Peyer's patch (tissue), 4 donors: ENCODE measurements at regions not wholly inside any gene's neighbourhood (a gene's known extent, or its start where the extent isn't known, plus 50 kb on each side); places are given as distances from the start of the nearest gene placed in this dataset.

Experiments
- DNase-seq, 3 donors: peaks; one replicate each; pipeline ENCODE4 v3.0.0-alpha.2; 2017 to 2019
- H3K27ac ChIP-seq, 4 donors: fragments of 200-600 bp; sonication (generic); one replicate each; pipeline ENCODE4 v1.5.1; 2016 to 2019
- H3K27me3 ChIP-seq, 2 donors: fragments of 200-600 bp; sonication (generic); one replicate each; pipeline ENCODE4 v1.5.1; 2019
- H3K36me3 ChIP-seq, 3 donors: fragments of 200-600 bp; sonication (generic); one replicate each; pipeline ENCODE4 v1.5.1; 2016 to 2019
- H3K4me1 ChIP-seq, 4 donors: fragments of 200-600 bp; sonication (generic); one replicate each; pipeline ENCODE4 v1.5.1; 2016 to 2019
- H3K4me3 ChIP-seq, 4 donors: fragments of 200-600 bp; sonication (generic); 1 replicate in 3 of 4; 2 replicates in 1 of 4; pipeline ENCODE4 v1.5.1; 2016 to 2019; ENCODE audit warnings: mild to moderate bottlenecking in 1 of 4
- H3K9me3 ChIP-seq, 4 donors: fragments of 200-600 bp; sonication (generic); one replicate each; pipeline ENCODE4 v1.5.1; 2016 to 2019; ENCODE audit warnings: mild to moderate bottlenecking in 1 of 4
- CTCF ChIP-seq, 6 experiments: fragments of 450-650 bp in 4 of 6; fragments of 200-600 bp in 2 of 6; sonication (generic) in 1 of 6; IDR thresholded peaks; one replicate each; pipeline ENCODE4 v1.5.1; 2017 to 2019; ENCODE audit warnings: antibody characterized with exemption in 6 of 6, mild to moderate bottlenecking in 3 of 6, moderate library complexity in 1 of 6
- POLR2A ChIP-seq, 2 donors: fragments of 450-650 bp; IDR thresholded peaks; one replicate each; pipeline ENCODE4 v1.5.1; 2017; ENCODE audit warnings: antibody characterized with exemption in 2 of 2, mild to moderate bottlenecking in 2 of 2, moderate library complexity in 2 of 2

- Histone ChIP-seq H3K27me3 (no peaks in the 10 kb centered on the region), H3K4me3 (no peak overlapping the region), H3K9me3 (no peaks in the 10 kb centered on the region), H3K4me1 (no peaks in the 10 kb centered on the region), H3K36me3 (no peaks in the 10 kb centered on the region), H3K27ac (no peak overlapping the region)
- TF ChIP-seq POLR2A (IDR thresholded peaks at IDR 0.05) (no peak), CTCF (IDR thresholded peaks at IDR 0.05) (no peak)
- no peak for DNase-seq
Observed at GRCh38 chr13:70284371-70284770, 176.1 kb upstream of the KLHL1 start.

GRCh38 chr13:70275841-70276240 lies 167.6 kb upstream of the KLHL1 start:
- Histone ChIP-seq H3K27ac (no peak overlapping the region), H3K4me3 (no peak overlapping the region), H3K4me1 (no peaks in the 10 kb centered on the region), H3K27me3 (no peaks in the 10 kb centered on the region), H3K9me3 (no peaks in the 10 kb centered on the region), H3K36me3 (no peaks in the 10 kb centered on the region)
- no peak for DNase-seq
- no peak for TF ChIP-seq CTCF (IDR thresholded peaks at IDR 0.05)
- TF ChIP-seq POLR2A (IDR thresholded peaks at IDR 0.05), result no peak

- no peak for DNase-seq
- Histone ChIP-seq H3K36me3 (no peaks in the 10 kb centered on the region), H3K9me3 (no peaks in the 10 kb centered on the region), H3K27ac (no peak overlapping the region), H3K4me1 (no peaks in the 10 kb centered on the region), H3K4me3 (no peak overlapping the region), H3K27me3 (no peaks in the 10 kb centered on the region)
- no peak for TF ChIP-seq POLR2A (IDR thresholded peaks at IDR 0.05)
- TF ChIP-seq CTCF (IDR thresholded peaks at IDR 0.05), result no peak
Observed at GRCh38 chr13:70255406-70255991, 147.2 kb upstream of the KLHL1 start.

- H3K27me3 ChIP-seq, result no peaks in the 10 kb centered on the region
- TF ChIP-seq CTCF (IDR thresholded peaks at IDR 0.05) (no peak), POLR2A (IDR thresholded peaks at IDR 0.05) (no peak)
- no peak for DNase-seq
- H3K4me1 ChIP-seq, result no peaks in the 10 kb centered on the region
- no peak overlapping the region for H3K27ac ChIP-seq
- H3K36me3 ChIP-seq, result no peaks in the 10 kb centered on the region
- H3K4me3 ChIP-seq, result no peak overlapping the region
- no peaks in the 10 kb centered on the region for H3K9me3 ChIP-seq
Observed at GRCh38 chr13:70253834-70254233, 145.6 kb upstream of the KLHL1 start.

GRCh38 chr13:70253411-70253810 lies 145.2 kb upstream of the KLHL1 start:
- Histone ChIP-seq H3K4me3 (no peak overlapping the region), H3K36me3 (no peaks in the 10 kb centered on the region), H3K27me3 (no peaks in the 10 kb centered on the region), H3K9me3 (no peaks in the 10 kb centered on the region), H3K27ac (no peak overlapping the region), H3K4me1 (no peaks in the 10 kb centered on the region)
- TF ChIP-seq POLR2A (IDR thresholded peaks at IDR 0.05), result no peak
- TF ChIP-seq CTCF (IDR thresholded peaks at IDR 0.05), result no peak
- no peak for DNase-seq
